ENCODE measurements at regions not wholly inside any gene's neighbourhood (a gene's known extent, or its start where the extent isn't known, plus 50 kb on each side); places are given as distances from the start of the nearest gene placed in this dataset.

DNA sequence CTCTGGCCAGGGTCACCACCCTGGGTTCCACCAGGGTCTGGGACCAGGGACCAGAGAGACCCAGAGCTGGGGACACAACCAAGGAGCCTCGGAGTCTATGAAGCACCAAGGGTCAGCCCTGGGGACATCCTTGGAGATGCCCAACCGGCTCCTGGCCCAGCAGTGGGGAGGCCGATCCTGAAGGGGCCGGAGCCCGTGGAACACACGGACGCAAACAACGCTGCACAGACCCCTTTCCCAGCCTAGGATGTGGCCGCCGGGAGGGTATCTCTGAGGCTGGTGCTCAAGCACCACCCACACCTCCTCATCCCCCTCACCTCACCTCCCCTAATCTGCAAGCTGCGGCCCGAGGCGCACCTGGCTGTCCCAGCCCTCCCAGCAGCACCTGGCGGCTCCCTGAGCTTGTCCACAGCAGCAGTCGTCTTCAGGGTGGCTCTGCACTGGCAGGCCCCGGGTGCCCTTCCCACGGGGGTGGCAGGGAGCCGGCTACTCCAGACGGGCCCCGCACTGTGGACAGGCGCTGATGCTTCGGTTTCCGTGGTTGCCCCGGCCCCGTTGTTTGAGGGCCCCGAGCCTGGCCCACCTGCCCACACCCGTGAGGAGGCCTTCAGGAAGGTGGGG, 146.8 kb upstream of the C14orf180 start:
- DNase-seq (ENCODE audit: low read depth in 4 of 4, low spot score in 3 of 4) = no peak

DNA sequence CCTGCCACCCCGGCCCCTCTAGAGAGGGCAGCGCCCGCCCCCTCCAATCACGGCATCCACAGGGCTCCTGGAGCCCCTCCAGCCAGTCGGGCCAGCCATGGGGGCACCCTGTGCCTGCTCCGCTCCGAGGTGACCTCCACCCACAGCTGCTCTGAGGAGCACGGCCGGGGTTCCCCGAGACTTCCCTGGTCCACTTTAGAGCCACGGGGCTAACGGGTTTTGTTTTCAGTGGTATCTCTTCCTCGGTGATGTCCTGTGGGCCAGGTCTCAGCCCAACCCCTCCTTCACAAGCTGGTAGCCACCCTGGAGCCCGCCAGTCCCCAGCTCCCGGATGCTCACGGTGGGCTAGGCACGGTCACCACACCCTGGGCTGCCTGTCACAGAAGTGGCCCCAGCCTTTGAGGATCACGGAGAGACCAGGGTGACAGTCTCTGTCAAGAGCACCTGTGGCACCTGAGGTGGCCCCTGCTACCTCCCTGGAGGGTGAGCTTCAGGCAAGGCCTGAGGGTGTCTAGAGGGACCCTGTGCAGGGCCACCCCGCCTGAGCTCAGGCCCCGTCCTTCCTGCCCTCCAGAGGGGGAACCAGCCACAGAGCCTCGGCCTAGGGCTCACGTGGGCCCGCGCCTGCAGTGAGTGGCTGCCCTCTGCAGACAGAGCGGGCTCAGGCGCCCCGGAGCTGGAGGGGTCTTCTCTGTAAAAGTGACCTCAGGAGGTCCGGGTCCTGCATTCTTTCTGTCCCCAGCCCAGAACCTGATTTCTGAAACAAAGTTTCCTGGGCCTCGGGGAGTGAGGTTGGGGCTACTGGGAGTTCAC, 146.0 kb upstream of the C14orf180 start:
- no peak for DNase-seq (ENCODE audit: low read depth in 4 of 4, low spot score in 3 of 4)

DNA sequence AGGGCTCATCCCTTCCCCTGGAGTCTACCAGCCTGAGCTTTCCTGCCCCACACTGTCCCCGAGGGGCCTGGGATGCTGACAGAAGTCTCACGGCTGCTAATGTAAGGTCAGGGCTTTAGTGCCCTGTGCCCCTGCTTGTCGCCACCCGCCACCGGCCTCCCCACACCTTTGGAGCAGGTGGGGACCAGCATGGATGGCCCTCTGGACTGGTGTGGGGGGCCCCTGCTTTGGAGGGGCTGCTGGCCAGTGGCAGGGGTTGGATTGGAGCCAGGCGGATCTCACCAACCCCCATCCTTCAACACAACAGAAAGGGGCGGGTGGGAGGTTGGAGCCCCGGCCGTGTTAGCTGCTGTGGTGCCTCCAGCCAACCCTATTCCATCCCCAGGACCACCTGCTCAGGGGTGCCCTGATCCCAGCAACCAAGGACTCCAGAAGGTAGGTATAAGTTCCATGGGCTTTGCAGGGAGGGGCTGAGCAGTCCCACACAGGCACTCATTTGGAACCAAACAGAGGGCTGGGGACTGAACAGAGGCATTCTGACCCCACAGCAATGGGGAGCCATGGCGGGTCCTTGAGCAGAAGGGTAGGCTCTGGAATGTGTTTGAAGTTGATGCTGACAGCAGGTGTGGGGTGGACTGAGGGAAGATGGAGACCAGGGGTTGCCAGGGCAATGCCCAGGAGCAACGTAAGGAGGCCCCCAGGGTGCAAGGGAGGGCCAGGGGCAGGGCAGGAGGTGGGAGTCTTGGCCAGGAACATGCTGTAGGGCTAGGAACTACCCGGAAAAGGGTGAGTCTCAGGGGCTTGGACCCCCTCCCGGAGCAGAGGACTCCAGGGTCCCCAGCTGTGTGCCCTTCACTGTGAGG, 145.1 kb upstream of the C14orf180 start:
- no peak for DNase-seq (ENCODE audit: low read depth in 4 of 4, low spot score in 3 of 4)

DNA sequence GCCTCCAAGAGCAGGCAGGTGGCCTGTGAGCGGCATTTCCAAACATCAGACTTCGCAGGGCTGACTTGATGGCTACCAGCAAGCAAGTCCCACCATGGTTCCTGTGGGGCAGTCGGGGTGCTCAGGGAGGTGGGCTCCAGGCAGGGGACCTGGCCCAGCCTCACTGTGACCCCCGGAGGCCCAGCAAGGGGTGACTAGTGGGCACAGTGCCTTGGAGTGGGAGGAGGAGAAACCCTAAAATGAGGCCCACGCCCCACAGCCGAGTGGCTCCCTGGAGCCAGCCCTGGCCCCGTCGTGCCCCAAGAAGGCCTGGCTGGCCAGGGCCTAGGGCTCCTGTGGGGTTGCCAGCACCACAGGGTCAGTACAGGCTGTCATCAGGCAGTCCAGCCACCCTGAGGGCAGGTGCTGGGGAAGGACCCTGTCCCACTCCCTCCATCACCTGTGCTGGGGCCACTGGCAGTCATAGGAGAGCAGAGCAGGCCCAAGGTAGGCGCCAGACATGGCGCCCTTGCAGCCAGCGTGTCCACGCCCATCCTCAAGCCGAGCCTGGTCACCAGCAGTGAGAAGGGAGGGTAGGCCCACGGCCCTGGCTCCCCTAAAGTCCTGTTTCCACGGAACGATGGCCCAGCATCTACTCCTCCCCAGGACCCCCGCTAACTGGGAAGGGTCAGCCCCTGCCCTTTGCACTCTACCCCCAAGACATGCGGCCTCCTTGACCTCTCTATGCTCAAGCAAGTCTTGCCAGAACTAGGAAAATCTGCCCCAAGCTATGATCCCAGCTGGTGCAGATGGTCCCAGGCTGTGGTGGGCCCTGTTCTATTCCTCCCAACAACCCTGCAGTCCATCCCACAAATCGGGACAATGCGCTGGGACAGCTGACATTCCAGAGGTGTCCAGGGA, 144.2 kb upstream of the C14orf180 start:
- no peak for DNase-seq (ENCODE audit: low read depth in 4 of 4, low spot score in 3 of 4)

DNA sequence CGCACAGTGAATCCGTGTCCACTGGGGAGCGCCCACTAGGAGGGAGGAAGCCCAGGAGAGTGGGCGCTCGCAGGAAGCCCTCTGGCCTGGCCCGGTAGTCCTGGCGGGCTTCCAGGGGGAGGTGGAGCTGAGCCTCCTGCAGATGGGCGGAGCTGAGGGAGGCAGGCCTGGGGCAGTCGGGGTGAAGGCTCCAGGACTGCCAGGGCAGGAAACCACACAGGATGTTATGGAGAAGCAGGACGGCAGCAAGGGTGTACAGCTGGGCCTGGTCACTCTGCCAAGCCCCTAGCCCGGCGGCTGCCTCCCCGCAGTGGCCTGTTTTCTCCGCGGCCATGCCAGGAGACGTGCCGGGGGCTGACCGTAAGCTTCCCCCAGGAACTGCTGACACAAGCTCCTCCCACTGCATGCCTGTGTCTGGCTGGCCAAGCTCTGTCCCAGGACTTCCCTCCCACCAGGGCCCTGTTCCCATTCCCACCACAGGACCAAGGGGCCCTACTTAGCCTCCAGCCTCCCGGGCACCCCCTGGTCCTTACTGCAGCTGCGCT, 143.4 kb upstream of the C14orf180 start:
- no peak for DNase-seq (ENCODE audit: low read depth in 4 of 4, low spot score in 3 of 4)

DNA sequence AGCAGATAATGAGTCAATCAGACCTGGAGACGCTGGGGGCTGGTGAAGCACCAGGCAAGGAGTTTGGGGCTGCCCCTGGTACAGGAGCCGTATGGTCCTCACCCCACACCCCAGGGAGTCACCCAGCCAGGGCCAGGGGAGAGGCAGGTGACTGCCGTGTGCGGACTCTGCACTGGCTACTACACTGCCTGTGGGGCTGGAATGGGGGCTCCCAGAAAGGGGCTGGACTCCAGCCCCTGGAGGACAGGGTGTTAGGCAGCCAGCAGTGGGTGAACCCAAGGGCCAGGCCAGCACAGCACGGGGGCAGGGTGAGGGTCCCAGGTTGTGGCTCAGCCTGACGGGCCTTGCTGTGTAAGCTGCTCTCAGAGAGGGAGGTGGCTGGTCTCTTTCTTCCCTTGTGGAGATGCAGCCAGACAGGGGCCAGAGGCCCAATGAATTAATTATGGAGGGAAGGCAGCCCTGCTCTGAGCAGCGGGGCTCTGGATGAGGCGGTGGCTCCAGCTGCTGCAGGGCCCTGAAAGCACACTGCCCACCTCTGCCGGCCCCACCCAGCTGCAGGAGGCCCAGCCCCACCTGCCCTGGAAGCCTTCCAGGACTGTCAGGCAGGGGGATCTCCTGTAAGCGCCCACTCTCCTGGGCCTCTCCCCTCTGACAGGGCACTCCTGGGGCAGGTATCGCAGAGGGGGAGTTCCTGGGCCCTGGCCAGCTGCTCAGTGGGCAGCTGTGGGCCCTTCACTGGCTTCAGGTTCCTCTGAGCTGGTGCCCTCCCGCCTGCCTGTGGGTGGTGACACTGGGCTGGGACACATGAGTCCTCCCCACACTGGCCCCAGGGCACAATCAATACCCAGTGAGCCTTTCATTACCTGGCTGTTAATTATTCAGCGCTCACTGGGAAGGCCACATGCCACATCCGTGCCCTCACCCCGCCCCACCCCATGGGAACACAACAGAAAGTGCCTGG, 142.5 kb upstream of the C14orf180 start:
- no peak for DNase-seq (ENCODE audit: low read depth in 4 of 4, low spot score in 3 of 4)

DNA sequence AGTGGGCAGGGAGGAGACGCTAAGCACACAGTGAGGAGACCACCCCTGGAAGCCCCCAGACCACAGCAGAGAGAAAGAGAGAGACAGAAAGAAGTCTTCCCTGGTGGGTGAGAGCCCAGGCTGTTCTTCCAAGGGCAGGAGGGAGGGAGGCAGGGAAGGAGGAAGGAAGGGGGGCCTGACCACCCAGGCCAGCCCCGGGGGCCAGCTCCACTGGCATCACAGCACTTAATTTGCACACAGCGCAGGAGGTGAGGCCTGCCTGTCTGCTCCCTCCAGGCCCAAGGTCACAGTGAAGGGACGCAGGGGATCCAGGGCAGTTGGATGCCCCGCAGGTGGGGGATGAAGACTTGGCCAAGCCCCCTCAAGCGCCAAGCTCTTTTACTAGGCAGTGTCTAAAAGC, 141.9 kb upstream of the C14orf180 start:
- DNase-seq (ENCODE audit: low read depth in 4 of 4, low spot score in 3 of 4) = no peak

DNA sequence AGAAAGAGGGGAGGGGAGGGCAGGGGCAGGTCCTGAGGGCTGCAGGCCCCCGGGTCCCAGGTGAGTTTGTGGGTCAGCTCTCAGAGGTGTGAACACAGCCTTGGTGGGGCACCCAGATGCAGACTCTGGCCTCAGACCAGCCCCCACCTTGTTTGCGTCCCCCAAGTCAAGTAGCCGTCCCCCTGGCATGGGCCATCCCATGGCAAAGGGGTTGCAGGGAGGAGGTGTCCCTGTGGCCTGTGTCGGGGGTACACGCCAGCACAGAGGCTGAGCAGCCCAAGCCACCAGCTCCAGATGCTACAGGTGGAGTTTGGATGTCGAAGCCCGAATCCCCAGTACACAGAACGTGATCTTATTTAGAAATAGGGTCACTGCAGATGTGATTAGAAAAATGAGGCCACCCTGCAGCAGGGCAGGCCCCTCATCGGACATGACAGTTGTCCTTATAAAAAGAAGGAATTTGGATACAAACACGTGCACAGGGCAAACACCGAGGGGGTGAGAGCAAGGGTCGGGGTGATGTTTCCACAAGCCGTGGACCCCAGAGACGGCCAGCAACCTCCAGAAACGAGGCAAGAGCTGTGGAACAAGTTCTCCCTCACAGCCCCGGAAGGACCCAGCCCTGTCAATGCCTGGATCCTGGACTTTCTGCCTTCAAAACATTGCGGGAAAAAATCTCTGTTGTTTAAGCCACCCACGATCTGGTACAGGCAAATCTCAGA, 141.2 kb upstream of the C14orf180 start:
- DNase-seq (ENCODE audit: low read depth in 4 of 4, low spot score in 3 of 4) = no peak

DNA sequence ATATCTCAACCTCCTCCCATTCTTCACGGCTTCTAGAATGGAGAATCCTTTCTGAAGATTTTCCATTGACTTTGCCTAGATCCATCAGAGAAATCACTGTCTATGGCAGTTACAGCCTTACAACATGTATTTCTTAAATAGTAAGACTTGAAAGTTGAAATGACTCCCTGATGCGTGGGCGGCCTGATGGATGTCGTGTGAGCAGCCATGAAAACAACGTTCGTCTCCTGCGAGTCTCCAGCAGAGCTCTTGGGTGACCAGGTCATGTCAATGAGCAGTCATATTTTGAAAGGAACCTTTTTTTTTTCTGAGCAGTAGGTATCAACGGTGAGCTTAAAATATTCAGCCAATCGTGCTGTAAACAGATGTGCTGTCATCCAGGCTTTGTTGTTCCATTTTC, 139.9 kb upstream of the C14orf180 start:
- no peak for DNase-seq (ENCODE audit: low read depth in 4 of 4, low spot score in 3 of 4)

DNA sequence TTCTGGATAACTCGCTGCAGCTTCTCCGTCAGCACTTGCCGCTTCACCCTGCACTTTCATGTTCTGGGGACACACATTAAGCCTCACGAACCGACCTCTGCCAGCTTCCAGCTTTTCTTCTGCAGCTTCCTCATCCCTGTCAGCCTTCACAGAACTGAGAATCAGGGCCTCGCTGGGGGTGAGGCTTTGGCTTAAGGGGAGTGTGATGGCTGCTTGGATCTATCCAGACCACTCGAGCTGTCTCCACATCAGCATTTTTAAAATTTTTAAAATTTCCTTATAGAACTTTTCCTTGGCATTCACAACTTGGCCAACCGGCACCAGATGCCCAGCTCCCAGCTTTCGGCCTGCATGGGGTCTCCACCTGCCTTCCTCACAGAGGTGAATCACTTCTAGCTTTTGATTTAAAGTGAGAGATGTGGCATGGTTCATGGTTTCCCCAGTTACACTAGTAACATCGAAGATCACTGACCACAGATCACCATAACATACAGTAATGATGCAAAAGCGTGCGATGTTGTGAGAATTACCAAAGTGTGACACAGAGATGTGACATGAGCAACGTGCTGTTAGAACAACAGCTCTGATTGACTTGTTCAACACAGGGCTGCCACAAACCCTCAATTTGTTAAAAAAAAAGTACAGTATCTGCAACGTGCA, 139.1 kb upstream of the C14orf180 start:
- no peak for DNase-seq (ENCODE audit: low read depth in 4 of 4, low spot score in 3 of 4)

DNA sequence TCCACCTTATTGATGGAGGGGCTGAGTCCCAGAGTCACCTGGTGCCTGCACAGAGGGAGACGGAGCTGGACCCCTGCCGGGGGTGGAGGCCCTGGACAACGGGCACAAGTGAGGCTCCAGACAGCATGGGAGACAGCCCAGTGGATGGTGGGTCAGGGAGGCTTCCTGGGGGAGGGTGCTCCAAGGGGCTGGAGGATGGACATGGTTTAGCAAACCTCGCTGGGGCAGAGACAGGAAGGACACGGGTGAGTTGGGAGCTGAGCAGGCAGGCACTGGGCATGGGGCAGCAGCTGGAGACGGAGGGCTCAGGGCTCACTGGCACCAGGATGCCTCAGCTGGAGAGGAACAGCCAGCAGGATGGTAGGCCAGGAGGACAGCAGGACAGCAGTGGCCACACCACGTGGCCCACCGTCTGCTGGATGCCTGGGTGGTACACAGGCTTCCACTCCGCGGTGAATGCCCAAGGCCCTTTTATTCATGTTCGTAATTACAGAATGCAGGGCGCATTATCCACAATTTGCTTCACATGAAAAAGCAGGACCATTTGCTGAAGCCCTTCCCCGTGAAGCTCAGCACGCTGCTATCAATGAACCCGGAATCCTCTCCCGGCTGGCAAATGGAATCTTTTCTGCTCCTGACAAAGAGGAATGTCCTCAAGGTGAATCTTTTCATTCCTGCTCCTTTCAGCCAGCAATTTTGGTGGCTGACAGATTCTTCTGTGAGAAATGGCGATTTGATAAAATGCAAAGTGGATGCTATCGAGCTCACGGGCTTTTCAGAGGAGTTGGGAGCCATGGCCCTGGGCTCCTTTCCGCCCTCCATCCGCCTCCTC, 138.1 kb upstream of the C14orf180 start:
- DNase-seq (ENCODE audit: low read depth in 4 of 4, low spot score in 3 of 4) = no peak

DNA sequence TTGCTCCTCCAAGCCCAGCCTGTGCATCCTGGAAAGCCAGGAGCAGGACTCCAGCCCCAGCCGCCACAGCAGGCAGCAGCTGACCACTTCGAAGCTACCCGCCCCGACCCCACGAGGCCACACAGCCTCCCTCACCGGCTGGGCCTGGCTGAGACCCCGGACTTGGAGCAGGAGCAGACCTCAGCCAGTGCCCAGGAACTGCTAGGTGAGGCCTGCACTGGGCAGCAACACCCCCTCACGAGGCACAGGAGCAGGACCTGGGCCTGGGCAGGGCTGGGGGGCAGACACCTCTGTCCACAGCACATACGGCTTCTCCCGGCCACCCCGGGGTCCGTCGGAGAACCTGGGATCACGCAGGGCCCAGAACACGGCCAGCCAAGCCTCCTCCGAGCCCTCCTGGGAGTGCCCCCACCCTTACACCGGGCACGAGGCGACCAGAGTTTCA, 137.4 kb upstream of the C14orf180 start:
- DNase-seq (ENCODE audit: low read depth in 4 of 4, low spot score in 3 of 4) = no peak

DNA sequence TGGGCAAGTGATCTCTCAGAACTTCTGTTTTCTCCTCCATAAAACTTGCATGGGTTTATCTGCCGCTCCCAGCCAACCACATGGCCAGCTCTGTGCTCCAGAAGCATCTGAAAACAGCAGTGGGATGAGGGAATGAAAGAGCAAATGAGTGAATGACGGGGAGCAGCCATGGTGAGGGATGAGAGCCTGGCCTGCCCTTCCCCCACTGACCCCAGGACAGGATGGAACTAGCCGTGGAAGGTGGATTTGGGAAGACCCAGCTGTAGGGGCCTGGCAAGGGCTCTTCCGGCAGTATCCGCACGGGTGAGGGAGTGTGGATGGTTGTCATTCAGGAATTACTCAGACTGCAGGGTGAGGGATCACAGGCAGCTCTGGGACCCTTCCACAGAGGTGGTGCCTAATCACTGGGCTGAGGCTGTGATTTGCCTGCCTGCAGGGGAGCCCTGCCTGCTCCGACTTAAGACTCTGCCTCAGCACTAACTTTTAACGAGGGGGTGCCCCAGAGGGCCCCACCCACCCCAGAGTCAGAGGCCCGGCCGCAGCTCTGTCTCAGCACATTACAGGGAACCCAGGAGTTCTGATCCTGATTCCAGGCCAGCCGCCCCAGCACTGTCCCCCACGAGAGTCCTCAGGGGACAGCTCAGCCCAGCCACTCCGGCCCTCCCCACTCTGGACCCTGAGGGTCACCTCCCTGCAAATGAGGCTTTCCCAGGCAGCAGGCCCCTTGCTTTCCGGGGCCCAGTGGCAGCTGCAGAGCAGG, 136.8 kb upstream of the C14orf180 start:
- DNase-seq (ENCODE audit: low read depth in 4 of 4, low spot score in 3 of 4) = no peak

DNA sequence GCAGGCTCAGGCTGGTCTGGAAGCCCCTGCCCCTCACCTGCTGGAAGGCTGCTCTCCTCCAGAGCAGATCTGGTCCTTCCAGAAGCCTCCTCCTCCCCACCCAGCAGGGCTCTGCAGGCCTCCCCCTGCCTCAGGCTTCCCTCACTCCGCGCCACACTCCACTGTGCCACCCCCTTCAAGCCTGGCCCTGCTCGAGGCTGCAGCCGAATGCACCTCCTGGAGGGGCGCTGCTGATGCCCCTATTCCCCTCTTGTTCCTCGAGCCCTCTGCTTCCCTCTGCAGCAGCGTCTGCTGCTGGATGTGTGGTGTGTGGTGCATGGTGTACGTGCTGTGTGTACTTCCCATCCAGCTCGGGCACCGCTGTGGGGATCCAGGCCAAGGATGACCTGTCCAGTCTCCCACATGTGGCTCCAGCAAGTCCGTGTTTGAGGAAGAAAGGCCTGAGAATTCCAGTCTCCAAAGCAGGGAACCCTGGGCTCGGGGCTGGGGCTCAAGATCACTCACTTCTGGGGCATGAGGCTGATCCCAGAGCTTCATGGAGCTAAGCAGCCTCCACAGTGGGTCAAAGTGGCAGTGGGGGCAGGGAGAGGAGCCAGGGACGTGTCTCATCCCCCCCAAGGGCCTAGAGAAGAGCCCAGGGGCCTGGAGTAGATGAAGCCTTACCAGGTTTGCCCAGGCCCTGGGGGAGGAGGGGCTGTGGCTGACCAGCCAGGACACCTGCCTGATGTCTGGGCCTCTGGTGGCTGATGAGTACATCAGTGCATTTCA, 136.0 kb upstream of the C14orf180 start:
- DNase-seq (ENCODE audit: low read depth in 4 of 4, low spot score in 3 of 4) = no peak

All from left renal pelvis (tissue), 4 donors.